Anterior cingulate cortex (tissue), 58 donors: ENCODE measurements at regions not wholly inside any gene's neighbourhood (a gene's known extent, or its start where the extent isn't known, plus 50 kb on each side); places are given as distances from the start of the nearest gene placed in this dataset.

Experiments used
- DNase-seq, 58 donors: peaks; one replicate each; lab custom pipeline; 2025; lab: John Stamatoyannopoulos, UW

GRCh38 chr13:99436686-99437416, 64.4 kb upstream of the TM9SF2 start:
- DNase-seq: peak; percentile 3 to 89 (median 65)

- DNase-seq: no peak
Observed at GRCh38 chr13:99439048-99439447, 62.2 kb upstream of the TM9SF2 start.

- DNase-seq: no peak
Observed at GRCh38 chr13:99439850-99440604, 61.2 kb upstream of the TM9SF2 start.

- peak in 11 of 58 donors; percentile 2 to 36 (median 15) for DNase-seq
Observed at GRCh38 chr13:99442273-99442895, 58.9 kb upstream of the TM9SF2 start.

GRCh38 chr13:99446242-99446641, 55.0 kb upstream of the TM9SF2 start:
- no peak for DNase-seq

- DNase-seq: no peak
Observed at GRCh38 chr13:99448546-99448945, 52.7 kb upstream of the TM9SF2 start.

GRCh38 chr13:99450416-99450815, 50.9 kb upstream of the TM9SF2 start:
- no peak for DNase-seq
